ENCODE measurements at regions not wholly inside any gene's neighbourhood (a gene's known extent, or its start where the extent isn't known, plus 50 kb on each side); places are given as distances from the start of the nearest gene placed in this dataset.
"Not testable (repeated sequence)": the region's sequence is repeated elsewhere in the genome, so short reads cannot be mapped to it uniquely, and the experiment has no call there.

GRCh38 chr6:170146640-170147039 is 144.2 kb downstream of the DLL1 start:
- no peak for DNase-seq

DNA sequence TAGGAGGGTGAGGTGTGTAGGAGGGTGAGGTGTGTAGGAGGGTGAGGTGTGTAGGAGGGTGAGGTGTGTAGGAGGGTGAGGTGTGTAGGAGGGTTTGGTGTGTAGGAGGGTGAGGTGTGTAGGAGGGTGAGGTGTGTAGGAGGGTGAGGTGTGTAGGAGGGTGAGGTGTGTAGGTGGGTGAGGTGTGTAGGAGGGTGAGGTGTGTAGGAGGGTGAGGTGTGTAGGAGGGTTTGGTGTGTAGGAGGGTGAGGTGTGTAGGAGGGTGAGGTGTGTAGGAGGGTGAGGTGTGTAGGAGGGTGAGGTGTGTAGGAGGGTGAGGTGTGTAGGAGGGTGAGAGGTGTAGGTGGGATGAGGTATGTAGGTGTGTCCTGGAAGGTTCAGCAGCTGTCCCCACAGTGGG is 144.7 kb downstream of the DLL1 start:
- not testable (repeated sequence) for DNase-seq

- DNase-seq: peak; percentile 16
These were observed 145.2 kb downstream of the DLL1 start for GRCh38 chr6:170145716-170146115.

DNA sequence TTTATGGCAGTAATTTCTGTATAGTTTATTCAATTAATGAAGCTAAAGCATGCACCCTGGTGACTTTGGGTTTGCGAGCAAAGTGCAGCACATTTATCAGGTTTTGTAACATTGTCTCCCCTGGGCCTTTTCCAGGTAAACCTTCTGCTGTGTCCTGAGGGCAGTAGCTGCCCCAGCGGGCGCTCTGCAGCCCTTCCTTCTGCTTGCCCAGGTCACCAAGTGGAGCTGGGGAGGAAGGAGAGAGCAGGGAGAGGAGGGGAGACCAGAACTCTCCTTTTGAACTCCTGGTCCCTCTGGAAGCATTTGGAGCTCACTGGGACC is 145.6 kb downstream of the DLL1 start:
- no peak for DNase-seq

DNA sequence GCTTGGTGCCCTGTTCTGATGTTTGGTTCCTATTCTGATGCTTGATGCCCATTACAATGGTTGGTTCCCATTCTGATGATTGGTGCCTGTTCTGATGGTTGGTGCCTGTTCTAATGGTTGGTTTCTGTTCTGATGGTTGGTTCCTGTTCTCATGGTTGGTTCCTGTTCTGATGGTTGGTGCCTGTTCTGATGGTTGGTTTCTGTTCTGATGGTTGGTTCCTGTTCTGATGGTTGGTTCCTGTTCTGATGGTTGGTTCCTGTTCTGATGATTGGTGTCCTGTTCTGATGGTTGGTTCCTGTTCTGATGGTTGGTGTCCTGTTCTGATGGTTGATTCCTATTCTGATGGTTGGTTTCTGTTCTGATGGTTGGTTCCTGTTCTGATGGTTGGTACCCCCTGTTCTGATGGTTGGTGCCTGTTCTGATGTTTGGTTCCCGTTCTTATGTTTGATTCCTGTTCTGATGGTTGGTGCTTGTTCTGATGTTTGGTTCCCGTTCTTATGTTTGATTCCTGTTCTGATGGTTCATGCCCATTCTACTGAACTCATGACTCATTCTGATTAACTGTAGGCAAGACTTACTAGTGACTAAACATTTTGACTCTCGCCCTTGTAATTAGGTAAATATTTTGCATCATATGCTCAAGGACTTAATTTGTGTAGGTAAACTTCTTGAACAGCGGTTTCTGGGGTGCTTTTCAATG is 146.2 kb downstream of the DLL1 start:
- no peak for DNase-seq

- DNase-seq: no peak
These were observed 147.3 kb downstream of the DLL1 start for GRCh38 chr6:170143401-170144150.

- DNase-seq: no peak
These were observed 148.3 kb downstream of the DLL1 start for GRCh38 chr6:170142559-170142958.

- DNase-seq: not testable (repeated sequence)
These were observed 149.8 kb downstream of the DLL1 start for GRCh38 chr6:170141061-170141460.

DNA sequence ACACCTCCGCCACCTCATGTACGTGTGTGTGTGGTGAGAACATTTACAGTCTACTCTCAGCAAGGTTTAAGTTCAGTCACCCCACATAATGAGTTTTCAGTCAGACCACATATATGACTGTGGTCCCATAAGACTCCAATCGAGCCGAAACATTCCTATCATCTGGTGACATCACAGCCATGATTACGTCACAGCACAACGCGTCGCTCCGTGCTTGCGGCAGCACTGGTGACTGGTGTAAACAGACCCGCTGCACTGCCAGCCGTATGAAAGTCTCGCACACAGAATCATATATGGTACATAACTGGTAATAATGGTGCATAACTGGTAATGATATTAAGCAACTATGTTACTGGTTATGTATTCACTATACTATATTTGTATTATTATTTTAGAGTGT is 150.7 kb downstream of the DLL1 start:
- DNase-seq: no peak

GRCh38 chr6:170139531-170139930 is 151.3 kb downstream of the DLL1 start:
- DNase-seq: no peak

- DNase-seq: not testable (repeated sequence)
These were observed 151.8 kb downstream of the DLL1 start for GRCh38 chr6:170139046-170139445.

- DNase-seq: no peak
These were observed 152.7 kb downstream of the DLL1 start for GRCh38 chr6:170137911-170138910.

GRCh38 chr6:170137176-170137891 is 153.5 kb downstream of the DLL1 start:
- no peak for DNase-seq

- no peak for DNase-seq
These were observed 154.2 kb downstream of the DLL1 start for GRCh38 chr6:170136541-170137175.

DNA sequence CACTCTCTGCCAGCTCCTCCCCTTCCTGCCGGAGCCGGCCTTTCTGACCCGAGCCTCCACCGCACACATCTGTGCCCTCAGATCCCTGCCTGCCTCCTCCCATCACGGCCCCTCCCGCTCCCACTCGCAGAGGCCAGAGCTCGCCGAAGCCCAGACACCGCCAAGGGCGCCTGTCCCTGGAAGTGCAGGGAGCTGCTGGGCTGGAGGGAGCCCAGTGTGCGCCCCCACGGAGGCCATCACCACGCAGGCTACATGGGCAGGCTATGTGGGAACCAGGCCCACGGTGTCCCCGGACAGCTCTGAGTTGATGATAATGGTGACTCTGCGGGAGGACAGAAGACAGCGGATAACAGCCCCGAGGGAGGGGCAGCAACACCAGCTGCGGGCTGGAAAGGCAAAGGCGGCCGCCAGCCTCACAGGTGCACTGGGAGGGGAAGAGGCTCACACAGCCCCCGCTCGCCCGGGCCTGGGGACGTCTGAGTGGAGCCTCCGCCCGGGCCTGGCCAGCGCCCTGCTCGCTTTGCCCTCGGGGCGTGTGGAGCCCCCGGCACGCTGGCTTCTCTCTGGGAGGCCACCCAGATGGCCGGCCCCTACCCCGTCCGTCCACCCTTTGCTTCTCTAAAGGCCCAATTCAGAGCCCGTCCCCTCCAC is 154.9 kb downstream of the DLL1 start:
- DNase-seq: no peak

GRCh38 chr6:170135461-170135820 is 155.4 kb downstream of the DLL1 start:
- DNase-seq: no peak

- no peak for DNase-seq
These were observed 156.1 kb downstream of the DLL1 start for GRCh38 chr6:170134471-170135440.

DNA sequence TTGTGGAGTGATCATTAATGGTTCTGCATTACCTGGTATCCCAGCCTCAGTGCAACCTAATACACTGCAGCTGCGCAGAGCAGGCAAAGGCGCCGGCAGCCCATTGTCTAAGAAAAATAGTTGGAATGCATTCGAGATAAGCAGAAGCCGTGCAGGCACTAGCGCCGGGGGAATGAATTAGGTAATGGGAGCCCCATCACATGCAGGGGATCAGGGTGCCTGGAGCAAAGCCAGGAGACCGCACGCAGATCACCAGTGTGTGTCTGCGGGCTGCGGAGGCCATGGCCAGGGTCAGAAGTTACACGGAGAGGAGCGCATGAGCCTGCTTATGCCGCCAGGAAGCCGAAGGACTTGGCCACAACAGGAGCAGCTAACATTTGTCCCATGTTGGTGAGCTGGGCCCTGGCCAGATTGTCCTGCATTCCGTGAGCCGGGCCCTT is 156.8 kb downstream of the DLL1 start:
- DNase-seq: no peak

GRCh38 chr6:170132561-170132991 is 158.3 kb downstream of the DLL1 start:
- DNase-seq: no peak

GRCh38 chr6:170132011-170132521 is 158.8 kb downstream of the DLL1 start:
- no peak for DNase-seq
